Effector memory CD4-positive, alpha-beta T cell (primary cell): ENCODE measurements at regions not wholly inside any gene's neighbourhood (a gene's known extent, or its start where the extent isn't known, plus 50 kb on each side); places are given as distances from the start of the nearest gene placed in this dataset.
"Not testable (repeated sequence)": the region's sequence is repeated elsewhere in the genome, so short reads cannot be mapped to it uniquely, and the experiment has no call there.

Experiments
- DNase-seq, 3 donors: peaks; one replicate each; pipeline ENCODE4 v3.0.0-alpha.2; 2020
- H3K27ac ChIP-seq: 2 replicates; pipeline ENCODE4 v1.7.0; 2013; ENCODE audit warnings: mild to moderate bottlenecking, low read length, moderate library complexity; ENCODE audit not compliant: insufficient read depth, poor library complexity, severe bottlenecking
- H3K27me3 ChIP-seq: replicated peaks from 2 replicates; pipeline ENCODE4 v1.7.0; 2013; ENCODE audit warnings: mild to moderate bottlenecking, low read length; ENCODE audit not compliant: insufficient read depth, control insufficient read depth, poor library complexity, severe bottlenecking
- H3K36me3 ChIP-seq: 2 replicates; pipeline ENCODE4 v1.7.0; 2013; ENCODE audit warnings: mild to moderate bottlenecking, low read length, moderate library complexity; ENCODE audit not compliant: control insufficient read depth, insufficient read depth
- H3K4me1 ChIP-seq: 2 replicates; pipeline ENCODE4 v1.7.0; 2013; ENCODE audit warnings: low read length, mild to moderate bottlenecking; ENCODE audit not compliant: control insufficient read depth, insufficient read depth, poor library complexity, severe bottlenecking
- H3K4me3 ChIP-seq: 2 replicates; pipeline ENCODE4 v1.7.0; 2013; ENCODE audit warnings: low read length, low read depth, mild to moderate bottlenecking; ENCODE audit not compliant: insufficient read depth, poor library complexity, severe bottlenecking
- H3K9me3 ChIP-seq: 2 replicates; pipeline ENCODE4 v1.7.0; 2013; ENCODE audit warnings: mild to moderate bottlenecking, low read length, moderate library complexity; ENCODE audit not compliant: control insufficient read depth

GRCh38 chr17:45622295-45622694 lies 131.8 kb upstream of the PLEKHM1 start:
- not testable (repeated sequence) for H3K4me3 ChIP-seq, DNase-seq, H3K36me3 ChIP-seq, H3K27ac ChIP-seq, H3K27me3 ChIP-seq, H3K4me1 ChIP-seq, H3K9me3 ChIP-seq

- peaks cover 15% of the 10 kb centered on the region for H3K36me3 ChIP-seq
- H3K27ac ChIP-seq, result no peak overlapping the region
- H3K9me3 ChIP-seq, result no peaks in the 10 kb centered on the region
- H3K4me3 ChIP-seq, result no peak overlapping the region
- no peaks in the 10 kb centered on the region for H3K27me3 ChIP-seq
- DNase-seq, result no peak
- H3K4me1 ChIP-seq, result no peaks in the 10 kb centered on the region
These were observed 137.5 kb upstream of the PLEKHM1 start for GRCh38 chr17:45628019-45628418.

GRCh38 chr17:45631941-45632340 lies 141.4 kb upstream of the PLEKHM1 start:
- Histone ChIP-seq H3K27ac (no peak overlapping the region), H3K4me1 (no peaks in the 10 kb centered on the region), H3K9me3 (no peaks in the 10 kb centered on the region), H3K27me3 (no peaks in the 10 kb centered on the region), H3K36me3 (peaks cover 27% of the 10 kb centered on the region), H3K4me3 (no peak overlapping the region)
- no peak for DNase-seq

GRCh38 chr17:45639297-45639849 lies 144.7 kb upstream of the CRHR1 start:
- no peak for DNase-seq
- no peaks in the 10 kb centered on the region for H3K4me1 ChIP-seq
- H3K36me3 ChIP-seq, result peaks cover 22% of the 10 kb centered on the region
- H3K27me3 ChIP-seq, result no peaks in the 10 kb centered on the region
- H3K9me3 ChIP-seq, result no peaks in the 10 kb centered on the region
- no peak overlapping the region for H3K27ac ChIP-seq
- H3K4me3 ChIP-seq, result no peak overlapping the region

- Histone ChIP-seq H3K36me3 (peaks cover 22% of the 10 kb centered on the region), H3K4me1 (no peaks in the 10 kb centered on the region), H3K27ac (no peak overlapping the region), H3K9me3 (no peaks in the 10 kb centered on the region), H3K27me3 (no peaks in the 10 kb centered on the region), H3K4me3 (no peak overlapping the region)
- peak; percentile 45 to 65 (median 48) for DNase-seq
These were observed 143.8 kb upstream of the CRHR1 start for GRCh38 chr17:45640141-45640850.

GRCh38 chr17:45641541-45641940 lies 142.6 kb upstream of the CRHR1 start:
- DNase-seq, result no peak
- peaks cover 5% of the 10 kb centered on the region for H3K4me1 ChIP-seq
- H3K4me3 ChIP-seq, result no peak overlapping the region
- no peaks in the 10 kb centered on the region for H3K9me3 ChIP-seq
- H3K27me3 ChIP-seq, result no peaks in the 10 kb centered on the region
- peaks cover 12% of the 10 kb centered on the region for H3K36me3 ChIP-seq
- no peak overlapping the region for H3K27ac ChIP-seq

- no peak overlapping the region for H3K4me3 ChIP-seq
- H3K27me3 ChIP-seq, result no peaks in the 10 kb centered on the region
- peaks cover 5% of the 10 kb centered on the region for H3K36me3 ChIP-seq
- DNase-seq, result no peak
- H3K4me1 ChIP-seq, result peaks cover 6% of the 10 kb centered on the region
- no peaks in the 10 kb centered on the region for H3K9me3 ChIP-seq
- no peak overlapping the region for H3K27ac ChIP-seq
These were observed 140.5 kb upstream of the CRHR1 start for GRCh38 chr17:45643591-45643990.

GRCh38 chr17:45644637-45645036 lies 139.5 kb upstream of the CRHR1 start:
- H3K27ac ChIP-seq, H3K36me3 ChIP-seq, H3K4me1 ChIP-seq, DNase-seq, H3K27me3 ChIP-seq, H3K4me3 ChIP-seq, H3K9me3 ChIP-seq: not testable (repeated sequence)

GRCh38 chr17:45645330-45645729 lies 138.8 kb upstream of the CRHR1 start:
- H3K4me3 ChIP-seq, result no peak overlapping the region
- H3K36me3 ChIP-seq, result no peaks in the 10 kb centered on the region
- H3K27ac ChIP-seq, result no peak overlapping the region
- no peaks in the 10 kb centered on the region for H3K9me3 ChIP-seq
- DNase-seq, result no peak
- H3K27me3 ChIP-seq, result no peaks in the 10 kb centered on the region
- H3K4me1 ChIP-seq, result peaks cover 6% of the 10 kb centered on the region

GRCh38 chr17:45646288-45646988 lies 137.7 kb upstream of the CRHR1 start:
- Histone ChIP-seq H3K36me3 (no peaks in the 10 kb centered on the region), H3K4me3 (no peak overlapping the region), H3K4me1 (peaks cover 6% of the 10 kb centered on the region), H3K27ac (no peak overlapping the region), H3K27me3 (no peaks in the 10 kb centered on the region), H3K9me3 (no peaks in the 10 kb centered on the region)
- DNase-seq, result no peak
